ENCODE measurements at regions not wholly inside any gene's neighbourhood (a gene's known extent, or its start where the extent isn't known, plus 50 kb on each side); places are given as distances from the start of the nearest gene placed in this dataset.

DNA sequence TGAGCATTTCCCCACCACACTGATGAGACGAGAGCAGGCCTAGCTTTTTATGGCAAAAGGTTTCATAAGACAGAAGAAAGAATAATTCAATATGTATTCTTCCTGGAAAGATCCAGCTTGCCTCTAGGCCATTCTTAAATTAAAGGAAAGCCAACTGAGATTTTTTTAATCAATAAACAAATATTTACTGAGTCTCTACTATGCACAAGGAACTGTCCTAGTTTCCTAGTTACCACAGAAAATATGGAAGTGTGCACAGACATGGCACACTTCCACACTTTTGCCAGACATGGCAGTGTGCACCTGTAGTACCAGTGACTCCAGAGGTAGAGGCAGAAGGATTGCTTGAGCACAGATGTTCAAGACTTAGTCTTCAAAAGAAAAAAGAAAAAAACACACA lies 281.0 kb downstream of the CETN3 start:
- no peak overlapping the region for H3K4me3 ChIP-seq (ENCODE audit: low read depth, low read length)
- TF ChIP-seq, protein P1, sequence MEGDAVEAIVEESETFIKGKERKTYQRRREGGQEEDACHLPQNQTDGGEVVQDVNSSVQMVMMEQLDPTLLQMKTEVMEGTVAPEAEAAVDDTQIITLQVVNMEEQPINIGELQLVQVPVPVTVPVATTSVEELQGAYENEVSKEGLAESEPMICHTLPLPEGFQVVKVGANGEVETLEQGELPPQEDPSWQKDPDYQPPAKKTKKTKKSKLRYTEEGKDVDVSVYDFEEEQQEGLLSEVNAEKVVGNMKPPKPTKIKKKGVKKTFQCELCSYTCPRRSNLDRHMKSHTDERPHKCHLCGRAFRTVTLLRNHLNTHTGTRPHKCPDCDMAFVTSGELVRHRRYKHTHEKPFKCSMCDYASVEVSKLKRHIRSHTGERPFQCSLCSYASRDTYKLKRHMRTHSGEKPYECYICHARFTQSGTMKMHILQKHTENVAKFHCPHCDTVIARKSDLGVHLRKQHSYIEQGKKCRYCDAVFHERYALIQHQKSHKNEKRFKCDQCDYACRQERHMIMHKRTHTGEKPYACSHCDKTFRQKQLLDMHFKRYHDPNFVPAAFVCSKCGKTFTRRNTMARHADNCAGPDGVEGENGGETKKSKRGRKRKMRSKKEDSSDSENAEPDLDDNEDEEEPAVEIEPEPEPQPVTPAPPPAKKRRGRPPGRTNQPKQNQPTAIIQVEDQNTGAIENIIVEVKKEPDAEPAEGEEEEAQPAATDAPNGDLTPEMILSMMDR (conservative IDR thresholded peaks at IDR 0.05; ENCODE audit: low read depth, low read length) = no peak
- no peak for DNase-seq (ENCODE audit: low read depth)

DNA sequence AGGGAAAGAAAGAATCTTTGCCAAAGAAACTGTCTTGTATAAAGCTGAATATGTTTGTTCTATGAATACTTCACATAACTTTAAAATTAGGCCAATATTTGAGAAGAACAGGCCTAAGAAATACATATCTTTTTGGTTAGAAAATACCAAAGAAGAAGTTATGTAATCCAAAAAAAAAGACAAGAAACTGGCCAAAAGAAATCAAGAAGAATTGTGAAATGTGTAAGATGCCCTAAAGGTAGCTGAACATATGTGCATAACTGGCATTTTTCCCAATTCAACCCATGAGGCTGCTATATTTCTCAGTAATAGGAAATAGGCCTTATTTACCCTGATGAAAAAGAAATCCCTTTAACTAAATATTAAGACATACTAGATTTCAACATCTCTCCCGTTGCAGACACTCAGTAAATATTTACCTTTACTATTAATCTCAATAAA lies 290.0 kb downstream of the CETN3 start:
- TF ChIP-seq, protein P1 (conservative IDR thresholded peaks at IDR 0.05; ENCODE audit: low read depth, low read length) = no peak
- peak; percentile 86 for DNase-seq (ENCODE audit: low read depth)

GRCh38 chr5:90117005-90117404 lies 292.6 kb downstream of the CETN3 start:
- no peak for DNase-seq (ENCODE audit: low read depth)
- TF ChIP-seq, protein P1 (conservative IDR thresholded peaks at IDR 0.05; ENCODE audit: low read depth, low read length) = no peak
- no peak overlapping the region for H3K4me3 ChIP-seq (ENCODE audit: low read depth, low read length)

More for the DNA sequence above, 290.0 kb downstream of the CETN3 start:
- no peak overlapping the region for H3K4me3 ChIP-seq (ENCODE audit: low read depth, low read length)

DNA sequence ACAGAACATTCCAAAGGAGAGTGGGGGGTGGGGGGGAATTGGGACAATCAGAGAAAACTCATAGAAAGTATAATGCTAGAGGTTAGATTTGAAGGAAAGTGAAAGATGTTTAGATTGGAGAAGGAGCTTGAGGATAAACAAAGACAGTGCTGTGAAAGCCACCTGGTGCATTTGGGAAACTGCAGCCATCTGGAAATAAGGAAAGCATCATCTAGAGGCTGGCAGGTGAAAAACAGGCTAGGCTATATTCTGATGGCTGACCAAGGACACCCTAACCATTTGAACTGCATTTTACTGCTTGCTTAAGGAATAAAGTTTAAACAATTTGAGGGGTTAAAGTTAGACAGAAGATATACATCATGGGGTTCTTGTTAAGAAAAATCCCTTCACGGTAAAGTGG lies 296.4 kb downstream of the CETN3 start:
- TF ChIP-seq, protein P1 (conservative IDR thresholded peaks at IDR 0.05; ENCODE audit: low read depth, low read length) = no peak
- H3K4me3 ChIP-seq (ENCODE audit: low read depth, low read length) = no peak overlapping the region
- no peak for DNase-seq (ENCODE audit: low read depth)

- DNase-seq (ENCODE audit: low read depth) = peak; percentile 36
- no peak overlapping the region for H3K4me3 ChIP-seq (ENCODE audit: low read depth, low read length)
- TF ChIP-seq, protein P1 (conservative IDR thresholded peaks at IDR 0.05; ENCODE audit: low read depth, low read length) = no peak
Observed at GRCh38 chr5:90112033-90112692, 297.4 kb downstream of the CETN3 start.

DNA sequence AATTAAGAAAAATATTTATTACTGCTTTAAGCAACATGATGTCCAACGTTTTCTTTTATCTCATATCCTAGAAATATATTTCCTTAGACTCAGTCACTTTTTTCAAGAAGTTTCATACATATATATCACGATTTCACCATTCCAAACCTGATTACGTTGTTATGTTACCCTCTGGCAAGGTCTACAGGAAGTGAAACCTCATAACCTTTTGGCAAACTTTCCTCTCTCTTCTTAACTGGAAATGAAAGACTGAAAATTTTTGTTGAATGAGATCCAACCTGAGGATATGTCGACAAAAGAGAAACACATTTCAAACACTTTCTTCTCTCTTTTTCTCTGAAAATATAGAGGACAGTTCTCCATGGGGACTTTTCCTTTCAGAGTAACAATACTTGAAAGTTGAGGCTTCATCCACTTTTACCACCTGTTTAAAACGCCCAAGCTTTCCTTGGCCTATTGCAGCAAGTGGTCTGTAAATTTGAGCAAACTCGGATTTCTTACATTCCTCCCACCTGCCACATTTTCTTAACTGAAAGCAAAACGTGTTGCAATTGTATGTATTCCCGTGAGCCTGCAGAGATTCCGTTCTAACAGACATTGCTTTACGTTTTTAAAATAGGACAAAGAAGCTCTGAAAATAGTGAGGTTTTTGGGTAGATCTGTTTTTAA lies 298.1 kb downstream of the CETN3 start:
- peak overlapping the region; percentile 6 for H3K4me3 ChIP-seq (ENCODE audit: low read depth, low read length)
- TF ChIP-seq, protein P1 (conservative IDR thresholded peaks at IDR 0.05; ENCODE audit: low read depth, low read length) = no peak
- peak; percentile 88 for DNase-seq (ENCODE audit: low read depth)

DNA sequence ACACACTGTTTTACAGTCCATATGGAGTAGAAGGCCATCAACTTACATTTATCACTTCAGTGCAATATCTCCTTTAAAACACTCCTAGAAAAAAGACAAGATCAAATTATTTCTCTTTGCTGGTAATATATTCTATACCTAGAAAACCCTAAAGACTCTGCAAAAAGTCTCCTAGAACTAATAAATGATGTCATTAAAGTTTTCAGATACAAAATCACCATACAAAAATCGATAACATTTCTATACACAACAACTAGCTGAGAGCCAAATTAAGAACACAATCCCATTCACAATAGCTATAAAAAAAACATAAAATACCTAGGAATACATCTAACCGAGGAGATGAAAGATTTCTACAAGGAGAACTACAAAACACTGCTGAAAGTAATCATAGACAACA lies 300.3 kb downstream of the CETN3 start:
- TF ChIP-seq, protein P1 (conservative IDR thresholded peaks at IDR 0.05; ENCODE audit: low read depth, low read length) = no peak
- no peak overlapping the region for H3K4me3 ChIP-seq (ENCODE audit: low read depth, low read length)
- DNase-seq (ENCODE audit: low read depth) = no peak
